Stimulated activated CD4-positive, alpha-beta T cell treated with anti-CD3 and anti-CD28 coated beads, TNF-alpha, amount 100 ng/mL, for 24 hours (primary cell): ENCODE measurements at regions not wholly inside any gene's neighbourhood (a gene's known extent, or its start where the extent isn't known, plus 50 kb on each side); places are given as distances from the start of the nearest gene placed in this dataset.
"Not testable (repeated sequence)": the region's sequence is repeated elsewhere in the genome, so short reads cannot be mapped to it uniquely, and the experiment has no call there.

ENCODE experiments used
- DNase-seq, 3 experiments: peaks; one replicate each; pipeline ENCODE4 v3.0.0-alpha.2; 2020; ENCODE audit warnings: low read depth in 3 of 3

DNA sequence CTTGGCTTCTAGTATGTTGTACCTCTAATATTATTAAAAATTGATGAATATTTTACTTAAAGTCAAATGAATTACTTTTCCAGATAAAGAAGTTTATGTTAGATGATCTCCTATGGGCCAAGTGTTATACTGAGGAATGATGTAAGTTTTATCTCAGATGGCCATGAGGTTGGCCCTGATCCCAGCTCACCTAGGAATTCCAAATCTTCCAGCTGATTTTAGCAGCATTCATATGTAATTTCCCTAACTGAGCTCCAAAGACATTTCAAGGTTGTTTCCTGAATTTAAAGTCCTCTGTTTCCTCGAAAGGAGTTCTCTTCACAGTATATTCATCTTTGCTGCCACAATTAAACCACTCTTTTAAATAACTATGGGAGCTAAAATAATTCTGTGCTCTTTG, 1670.4 kb upstream of the SPRY2 start:
- no peak for DNase-seq

DNA sequence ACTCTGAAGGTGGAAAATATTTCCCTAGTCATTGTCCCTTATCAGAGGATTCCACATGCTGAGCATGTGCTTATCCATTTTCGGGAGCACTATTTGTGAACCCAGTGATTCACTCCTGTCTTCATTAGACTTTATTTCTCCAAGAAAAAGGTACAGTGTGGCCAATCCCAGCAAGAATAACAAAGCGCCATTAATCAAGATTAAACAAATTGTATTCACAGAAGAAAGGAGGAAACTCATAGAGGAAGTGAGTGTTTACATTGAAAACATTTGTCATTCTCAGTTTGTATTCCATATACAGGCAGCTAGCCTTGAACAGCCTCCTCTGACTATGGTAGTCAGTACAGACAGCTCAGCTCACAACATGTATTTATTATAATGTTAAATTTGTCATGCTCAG, 1669.9 kb upstream of the SPRY2 start:
- no peak for DNase-seq

DNA sequence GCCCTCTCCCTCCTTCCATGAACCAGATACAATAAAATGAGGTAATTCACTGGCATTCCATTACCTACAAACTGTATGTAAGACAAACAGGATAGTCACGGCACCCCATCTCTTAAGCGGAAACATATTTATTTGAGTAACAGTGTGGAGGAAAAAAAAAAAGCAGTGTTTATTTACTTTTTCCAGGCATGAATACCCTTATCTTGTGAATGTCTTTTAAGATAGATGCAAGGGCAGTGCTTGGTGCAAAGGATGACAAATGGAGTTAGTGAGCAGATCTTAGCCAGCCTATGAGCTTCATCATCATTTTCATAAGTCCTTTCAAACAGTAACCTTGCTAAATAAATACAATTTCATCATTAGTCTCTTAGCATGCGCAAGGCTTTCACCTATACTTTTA, 1661.8 kb upstream of the SPRY2 start:
- DNase-seq: no peak

DNA sequence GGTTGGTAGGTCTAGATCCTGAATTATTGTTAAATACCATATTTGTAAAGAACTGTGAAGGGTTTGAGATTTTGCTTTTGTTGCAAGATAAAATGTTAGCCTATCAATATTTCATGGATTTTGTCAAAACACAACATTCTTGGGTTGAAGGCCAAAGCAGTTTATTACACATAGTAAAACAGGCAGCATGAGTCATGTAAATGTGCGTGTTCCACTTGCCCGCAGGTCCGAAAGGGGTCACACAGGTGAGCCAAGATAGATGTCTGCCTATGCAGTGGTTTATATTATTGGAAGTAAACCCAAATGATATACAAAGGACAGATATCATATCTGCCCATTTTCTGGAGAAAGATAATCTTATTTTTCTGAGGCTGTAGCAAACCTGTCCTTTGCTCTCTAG, 1654.4 kb upstream of the SPRY2 start:
- no peak for DNase-seq

DNA sequence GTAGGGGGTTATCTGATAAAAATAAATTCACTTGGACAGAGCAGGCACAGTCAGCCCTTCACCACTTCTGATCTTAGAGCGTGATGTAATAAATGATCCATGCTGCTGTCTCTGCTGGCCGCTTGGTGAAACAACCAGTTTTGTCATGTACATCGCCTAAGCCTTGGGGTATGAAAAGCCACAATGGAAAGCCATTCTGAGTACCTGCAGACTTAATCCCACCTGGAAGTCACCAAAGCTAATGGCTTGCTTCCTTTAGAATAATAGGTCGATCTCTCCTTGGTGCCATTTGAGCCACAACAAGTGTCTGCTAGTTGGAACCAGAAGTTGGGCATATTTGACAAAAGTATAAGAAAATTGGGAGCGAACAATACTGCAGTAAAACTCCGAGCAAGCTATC, 1649.7 kb upstream of the SPRY2 start:
- DNase-seq: no peak

DNA sequence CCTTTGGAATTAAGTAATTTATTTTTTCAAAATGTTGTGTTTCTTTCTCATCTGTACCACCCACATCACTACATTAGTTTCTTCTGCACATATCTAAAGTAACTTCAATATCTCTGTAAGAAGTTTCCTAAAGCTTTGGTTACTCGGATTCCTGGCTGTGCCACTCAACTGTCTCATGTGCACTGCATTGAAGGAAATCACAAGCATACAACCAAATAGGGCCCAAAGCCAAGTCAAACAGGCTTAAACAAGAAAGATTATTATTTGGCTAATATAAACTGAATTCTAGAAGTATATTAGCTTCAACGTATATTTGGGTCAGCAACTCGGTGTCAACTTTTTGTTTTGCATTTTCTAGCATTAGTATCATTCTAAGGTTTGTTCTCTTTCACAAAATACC, 1647.6 kb upstream of the SPRY2 start:
- no peak for DNase-seq

DNA sequence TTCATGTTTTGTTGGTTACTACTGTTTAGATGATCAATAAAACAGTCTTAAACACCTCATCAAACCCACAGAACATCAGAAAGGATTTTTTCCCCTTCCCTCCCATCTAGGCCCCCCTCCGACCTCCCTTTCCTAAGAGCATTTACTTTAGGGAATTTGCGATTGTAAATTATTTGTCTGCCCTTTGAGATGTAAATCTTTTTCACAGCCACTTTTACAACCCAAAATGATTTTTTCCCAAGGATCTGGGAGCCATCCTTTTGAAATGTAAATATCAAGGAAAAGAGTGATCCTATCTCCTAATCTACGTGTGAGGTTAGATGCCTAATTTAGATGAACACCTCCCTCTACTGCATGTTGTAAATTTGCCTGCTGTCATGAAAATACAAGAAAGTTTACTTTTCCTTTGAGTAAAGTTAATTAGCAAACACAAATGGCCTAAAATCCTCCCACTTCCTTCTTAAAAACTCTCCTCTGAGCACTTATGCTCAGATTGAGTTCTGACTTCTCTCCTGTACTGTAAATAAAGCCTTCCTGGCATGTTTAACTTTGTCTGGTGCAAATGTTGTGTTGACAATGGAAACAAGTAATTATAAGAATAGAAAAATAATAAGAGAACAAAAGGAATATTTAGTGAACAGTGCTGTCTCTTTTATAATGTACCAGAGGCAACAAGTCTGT, 1646.9 kb upstream of the SPRY2 start:
- no peak for DNase-seq

DNA sequence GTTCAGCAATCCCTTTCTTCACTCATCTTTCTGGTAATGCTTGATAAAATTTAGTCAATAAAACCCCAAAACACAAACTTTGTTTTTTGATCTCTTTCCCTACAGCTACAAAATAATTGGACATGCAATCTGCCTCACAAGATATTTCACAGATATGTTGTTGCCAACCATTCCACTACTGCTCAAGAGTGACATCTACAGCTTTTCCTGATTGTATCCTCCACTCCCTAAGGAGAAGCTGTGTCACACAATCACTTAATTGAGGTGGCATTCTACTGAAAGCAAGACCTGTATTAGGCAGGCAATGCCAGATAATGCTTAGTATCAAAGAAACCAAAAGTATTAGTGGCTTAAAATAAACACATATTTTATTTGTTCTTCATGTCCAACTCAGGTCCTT, 1646.2 kb upstream of the SPRY2 start:
- DNase-seq: no peak

DNA sequence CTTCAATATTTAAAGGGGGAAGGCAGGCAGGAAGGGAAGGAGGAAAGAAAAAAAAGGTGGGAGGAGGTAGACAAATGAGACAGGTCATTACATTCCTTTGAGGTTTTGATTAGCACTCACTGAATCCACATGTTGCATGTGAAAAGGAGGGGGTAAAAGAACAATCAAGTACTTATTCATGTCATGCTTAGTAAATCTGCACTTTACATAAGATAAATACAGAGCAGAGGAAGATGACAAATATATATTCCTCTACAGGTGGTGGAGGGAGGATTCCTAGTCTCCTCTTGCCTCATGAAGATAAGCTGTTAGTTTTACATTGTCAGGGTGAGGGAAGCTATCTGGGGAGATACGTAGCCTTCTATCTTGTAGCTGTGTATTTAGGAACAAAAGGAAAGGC, 1645.4 kb upstream of the SPRY2 start:
- no peak for DNase-seq

DNA sequence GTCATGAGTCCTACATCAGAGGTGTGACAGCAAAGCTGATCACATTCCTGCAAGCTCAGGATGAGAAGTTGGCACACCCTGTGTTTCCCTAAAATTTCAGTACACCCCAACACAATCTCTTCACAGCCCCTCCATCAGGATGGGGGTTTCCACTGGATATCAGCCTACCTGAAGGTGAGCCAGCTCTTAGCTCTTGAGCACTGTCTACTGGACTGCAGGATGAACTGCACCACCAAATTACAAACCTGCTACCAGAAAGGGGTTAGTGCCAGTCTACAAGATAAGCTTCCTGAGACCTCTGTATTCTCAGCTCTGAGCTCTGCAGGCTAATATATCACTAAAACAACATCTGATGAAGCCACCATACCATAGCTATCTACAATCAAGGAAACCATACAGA, 1616.2 kb upstream of the SPRY2 start:
- DNase-seq: no peak

DNA sequence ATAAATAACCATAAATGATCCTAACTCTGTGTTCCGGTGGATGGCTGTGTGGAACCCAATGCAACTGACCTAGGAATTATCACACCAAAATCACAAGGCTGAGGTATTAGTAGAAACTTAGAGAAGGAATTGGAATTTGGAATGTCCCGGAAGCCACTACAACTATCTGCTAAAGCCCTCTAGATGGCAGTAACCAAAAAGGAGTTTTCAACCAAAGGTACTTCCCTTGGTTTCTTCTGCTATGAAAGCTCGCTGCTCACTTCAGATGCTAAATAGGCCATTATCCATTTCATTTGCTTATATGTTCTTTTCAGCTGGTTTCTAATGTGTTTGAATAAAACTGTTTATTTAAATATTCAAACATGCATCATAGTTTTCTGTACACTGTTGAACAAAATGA, 1589.1 kb upstream of the SPRY2 start:
- no peak for DNase-seq

DNA sequence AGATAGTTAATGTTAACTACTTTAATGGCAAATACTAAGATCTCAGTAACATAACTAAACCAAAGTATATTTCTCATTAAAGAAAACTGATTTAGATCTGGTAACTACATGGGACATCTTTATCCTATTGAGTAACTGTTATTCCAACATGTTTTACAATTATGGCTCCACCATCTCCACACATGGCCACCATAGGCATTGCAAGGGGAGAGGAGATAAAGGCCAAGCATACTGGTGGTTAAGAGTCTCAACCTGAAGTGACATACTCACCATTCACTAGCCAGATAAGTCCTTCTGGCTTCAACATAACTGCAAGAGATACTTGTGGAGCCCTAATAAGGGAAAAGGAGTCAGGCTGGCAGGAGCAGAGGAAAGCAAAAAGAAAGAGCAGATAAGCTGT, 1586.4 kb upstream of the SPRY2 start:
- DNase-seq: no peak

DNA sequence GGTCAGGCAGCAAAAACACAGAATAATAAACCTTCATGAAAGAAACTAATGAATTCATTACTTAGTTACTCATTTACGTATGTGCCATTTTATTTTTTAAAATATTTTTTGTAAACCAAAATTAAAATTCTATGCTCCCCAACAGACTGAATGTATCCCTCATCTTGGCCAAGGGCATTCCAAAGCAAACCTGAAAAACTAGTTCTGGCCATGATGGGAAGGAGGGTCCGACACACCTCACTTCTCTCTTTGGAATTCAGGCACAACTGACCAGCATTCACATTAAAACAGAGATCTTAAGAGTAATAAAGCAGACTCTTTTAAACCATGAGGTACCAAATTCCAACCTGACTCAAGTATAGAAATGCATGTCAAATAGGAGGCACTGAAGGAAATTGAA, 1576.9 kb upstream of the SPRY2 start:
- no peak for DNase-seq

DNA sequence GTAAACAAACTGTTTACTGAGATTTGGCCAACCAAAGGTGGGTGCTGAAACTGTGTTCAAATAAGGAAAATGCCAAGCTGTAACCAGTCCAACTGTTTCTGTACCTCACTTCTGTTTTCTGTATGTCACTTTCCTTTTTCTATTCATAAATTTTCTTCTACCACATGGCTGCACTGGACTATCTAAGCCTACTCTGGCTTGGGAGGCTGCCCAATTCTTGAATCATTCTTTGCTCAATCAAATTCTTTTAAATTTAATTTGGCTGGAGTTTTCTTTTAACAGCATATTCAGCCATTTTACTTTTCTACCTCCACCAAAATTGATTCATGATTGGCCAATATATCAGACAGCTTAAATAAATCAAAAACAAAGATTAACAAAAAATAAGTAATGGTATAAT, 1575.5 kb upstream of the SPRY2 start:
- no peak for DNase-seq

DNA sequence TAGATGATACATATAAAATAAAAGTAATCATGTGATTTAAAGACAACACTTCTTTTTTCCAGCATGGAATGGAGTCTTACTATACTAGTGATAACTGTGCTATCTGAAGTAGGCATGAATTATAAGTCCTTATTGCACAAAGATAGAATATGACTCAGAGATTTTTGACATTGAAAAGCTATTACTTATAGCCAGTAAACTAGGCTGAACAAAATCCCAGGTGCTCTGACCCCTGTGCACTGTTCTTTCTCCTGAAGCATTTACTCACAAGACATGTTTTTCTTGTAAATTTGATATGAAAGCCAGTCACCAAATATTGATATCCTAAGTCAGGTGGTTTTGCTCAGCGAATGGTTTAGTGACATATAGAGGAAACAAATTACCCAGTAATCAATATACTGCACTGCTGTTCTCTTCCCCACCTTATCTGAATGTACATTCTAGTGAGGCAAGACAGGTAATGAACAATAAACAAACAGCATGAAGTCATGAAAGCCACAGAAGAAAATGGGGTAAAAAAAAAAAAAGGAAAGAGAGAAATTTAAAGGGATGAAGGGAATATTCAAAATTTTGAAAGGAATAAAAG, 1567.0 kb upstream of the SPRY2 start:
- no peak for DNase-seq

DNA sequence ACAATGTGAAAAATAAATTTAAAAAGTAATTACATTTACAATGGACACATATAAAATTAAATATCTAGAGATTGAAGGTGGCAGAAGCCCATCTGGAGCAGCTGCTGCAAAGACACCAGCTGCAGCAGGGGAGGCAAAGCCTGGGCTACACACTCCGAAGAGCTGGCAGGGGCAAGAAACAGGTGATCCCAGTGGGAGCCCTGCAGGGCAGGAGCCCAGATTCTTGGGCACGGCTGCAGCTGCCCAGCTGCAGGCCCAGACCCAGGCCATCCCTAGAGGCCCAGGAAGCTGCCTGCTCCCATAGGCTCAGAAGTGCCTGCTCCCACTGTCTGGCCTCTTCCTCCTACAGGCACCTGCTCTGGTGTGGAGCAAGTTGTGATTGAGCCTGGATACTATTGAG, 1547.9 kb upstream of the SPRY2 start:
- DNase-seq: no peak

DNA sequence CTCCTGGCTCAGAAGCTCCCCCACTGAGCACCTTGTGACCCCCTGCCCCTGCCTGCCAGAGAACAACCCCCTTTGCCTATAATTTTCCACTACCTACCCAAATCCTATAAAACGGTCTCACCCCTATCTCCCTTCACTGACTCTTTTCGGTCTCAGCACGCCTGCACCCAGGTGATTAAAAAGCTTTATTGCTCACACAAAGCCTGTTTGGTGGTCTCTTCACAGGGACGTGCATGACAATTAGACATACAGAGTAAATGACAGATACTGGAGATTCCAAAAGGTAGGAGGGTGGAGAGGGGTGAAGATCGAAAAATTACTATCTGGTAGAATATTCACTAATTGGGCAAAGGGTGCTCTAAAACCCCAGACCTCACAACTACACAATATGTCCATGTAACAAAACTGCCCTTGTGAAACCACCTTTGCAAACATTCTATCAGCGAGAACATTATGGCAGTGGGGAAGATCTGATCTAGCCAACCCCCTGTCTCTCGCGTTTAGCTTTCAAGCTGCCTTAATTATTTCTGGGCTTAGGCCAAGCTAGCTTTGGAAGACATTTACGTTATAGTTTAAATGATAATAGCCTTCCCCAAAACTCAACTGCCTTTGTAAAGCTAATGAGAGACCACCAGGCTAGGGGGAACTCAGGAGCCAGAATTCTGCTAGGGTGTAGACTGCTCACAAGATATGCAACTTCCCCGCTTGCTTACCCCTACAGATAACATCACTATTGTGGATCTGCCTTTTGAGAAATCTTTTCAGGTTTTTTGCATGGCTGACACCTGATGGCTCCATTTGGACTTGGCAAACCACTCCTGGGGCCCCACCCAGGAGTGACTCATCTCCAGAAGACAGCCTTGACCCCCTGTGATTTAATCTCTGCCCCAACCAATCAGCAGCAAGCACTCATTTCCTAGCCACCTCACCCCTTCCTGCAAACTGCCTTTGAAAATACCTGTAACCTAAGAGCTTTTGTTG, 1534.0 kb upstream of the SPRY2 start:
- no peak for DNase-seq

DNA sequence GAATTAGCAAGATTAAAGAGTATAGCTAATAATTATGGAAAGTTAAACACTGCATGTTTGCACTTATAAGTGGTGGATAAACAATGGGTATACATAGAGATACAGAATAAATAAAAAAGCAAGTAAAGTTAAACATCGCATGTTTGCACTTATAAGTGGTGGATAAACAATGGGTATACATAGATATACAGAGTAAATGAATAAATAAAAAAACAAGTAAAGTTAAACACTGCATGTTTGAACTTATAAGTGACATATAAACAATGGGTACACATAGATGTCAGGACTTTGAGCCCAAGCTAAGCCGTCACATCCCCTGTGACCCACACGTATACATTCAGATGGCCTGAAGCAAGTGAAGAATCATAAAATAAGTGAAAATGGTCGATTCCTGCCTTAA, 1533.3 kb upstream of the SPRY2 start:
- no peak for DNase-seq

DNA sequence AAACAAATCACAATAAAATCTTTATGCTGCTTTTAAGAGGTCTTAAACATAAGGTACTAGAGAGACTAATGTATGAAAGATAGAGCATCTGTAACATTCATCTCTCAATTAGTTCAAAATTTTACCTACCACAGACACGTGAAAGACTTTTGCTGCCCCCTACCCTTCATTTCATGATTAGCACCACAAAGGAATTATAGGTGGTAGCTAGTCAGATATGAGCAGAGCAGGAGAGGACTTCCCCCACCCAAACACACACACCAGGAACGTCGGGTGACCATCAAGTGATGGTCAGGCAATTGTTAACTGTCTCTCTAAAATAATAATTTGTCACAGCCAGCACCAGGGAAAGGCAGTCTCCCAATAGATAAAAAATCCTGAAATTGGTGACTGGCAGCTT, 1531.7 kb upstream of the SPRY2 start:
- no peak for DNase-seq

DNA sequence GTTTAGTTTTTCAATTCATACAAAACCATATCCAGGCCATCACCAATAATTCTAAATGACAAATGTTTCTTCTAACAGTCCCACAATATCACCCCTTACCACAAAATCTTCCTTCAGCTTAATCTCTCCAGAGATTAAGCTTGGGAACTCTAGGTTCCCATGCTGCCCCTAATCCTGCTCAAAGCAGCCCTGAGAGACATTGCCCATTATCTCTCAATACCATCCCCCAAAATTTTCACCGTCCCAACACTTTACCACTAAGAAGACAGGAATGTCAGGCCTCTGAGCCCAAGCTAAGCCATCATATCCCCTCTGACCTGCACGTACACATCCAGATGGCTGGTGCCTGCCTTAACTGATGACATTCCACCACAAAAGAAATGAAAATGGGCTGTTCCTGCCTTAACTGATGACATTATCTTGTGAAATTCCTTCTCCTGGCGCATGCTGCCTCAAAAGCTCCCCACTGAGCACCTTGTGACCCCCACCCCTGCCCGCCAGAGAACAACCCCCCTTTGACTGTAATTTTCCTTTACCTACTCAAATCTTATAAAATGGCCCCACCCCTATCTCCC, 1530.9 kb upstream of the SPRY2 start:
- DNase-seq: not testable (repeated sequence)

DNA sequence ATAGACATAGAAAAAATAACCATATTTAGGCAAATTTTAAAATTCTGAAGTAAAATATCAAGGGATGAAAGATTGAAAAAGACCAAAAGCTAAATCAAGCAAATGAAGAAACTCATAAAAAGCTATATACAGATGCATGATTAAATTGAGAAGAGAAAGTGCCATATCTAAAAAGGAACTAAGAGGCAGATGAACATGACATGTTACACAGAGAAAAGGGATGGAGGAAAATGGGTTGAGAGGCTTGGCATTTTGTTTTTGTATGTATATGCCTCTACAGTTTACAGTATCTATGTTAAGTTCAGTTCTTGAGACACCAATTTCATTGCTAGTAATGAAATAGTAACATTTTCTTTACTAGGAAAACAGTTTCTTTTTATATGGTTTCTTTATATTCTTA, 1507.4 kb upstream of the SPRY2 start:
- DNase-seq: no peak

DNA sequence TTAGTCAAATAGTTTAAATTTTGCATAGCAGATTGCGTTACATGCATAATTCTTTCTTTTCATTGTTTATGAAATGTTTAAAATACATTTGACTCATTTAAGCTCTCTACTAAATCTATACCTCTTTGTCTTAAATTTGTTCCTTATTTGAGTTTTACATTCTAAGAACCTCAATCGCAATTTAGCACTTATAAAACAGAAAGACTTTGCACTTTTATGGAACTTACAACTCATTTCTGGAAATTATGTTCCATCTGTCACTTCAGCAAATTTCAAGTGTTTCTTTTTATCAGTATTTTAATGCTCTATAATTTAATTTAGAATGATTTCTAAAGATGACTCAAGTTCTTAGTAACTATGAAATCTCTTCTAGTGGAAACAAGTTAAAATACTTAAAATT, 1505.8 kb upstream of the SPRY2 start:
- DNase-seq: no peak

DNA sequence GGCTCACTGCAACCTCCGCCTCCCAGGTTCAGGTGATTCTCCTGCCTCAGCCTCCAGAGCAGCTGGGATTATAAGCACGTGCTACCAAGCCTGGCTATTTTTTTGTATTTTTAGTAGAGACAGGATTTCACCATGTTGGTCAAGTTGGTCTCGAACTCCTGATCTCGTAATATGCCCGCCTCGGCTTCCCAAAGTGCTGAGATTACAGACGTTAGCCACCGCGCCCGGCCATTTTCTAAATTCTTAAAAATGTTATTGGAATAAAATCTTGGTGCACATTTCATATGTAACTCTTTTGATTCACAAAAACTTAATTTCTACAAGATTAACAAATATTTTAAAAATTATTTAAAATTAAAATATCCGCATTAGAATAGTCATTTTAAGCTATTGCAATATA, 1480.3 kb upstream of the SPRY2 start:
- DNase-seq: no peak
